ENCODE measurements at regions not wholly inside any gene's neighbourhood (a gene's known extent, or its start where the extent isn't known, plus 50 kb on each side); places are given as distances from the start of the nearest gene placed in this dataset.
"Not testable (repeated sequence)": the region's sequence is repeated elsewhere in the genome, so short reads cannot be mapped to it uniquely, and the experiment has no call there.

GRCh38 chr7:142451296-142451695 lies 193.4 kb upstream of the PRSS58 start:
- POLR2A ChIA-PET, result no interaction called here
- CTCF ChIA-PET, result no interaction called here
- TF ChIP-seq CTCF (IDR thresholded peaks at IDR 0.05; ENCODE audit: control extremely low read depth, extremely low read depth, low read depth, missing control alignments), result no peak
- DNase-seq (ENCODE audit: extremely low spot score), result no peak

- POLR2A ChIA-PET, result no interaction called here
These were observed 192.8 kb upstream of the PRSS58 start for GRCh38 chr7:142450695-142451094.

GRCh38 chr7:142450206-142450605 lies 192.3 kb upstream of the PRSS58 start:
- TF ChIP-seq CTCF (IDR thresholded peaks at IDR 0.05; ENCODE audit: control extremely low read depth, extremely low read depth, low read depth, missing control alignments), result no peak
- POLR2A ChIA-PET, result no interaction called here
- no peak for DNase-seq (ENCODE audit: extremely low spot score)
- CTCF ChIA-PET, result interaction anchor here (1.0 to 1.3 kb wide), 2 partner anchors 9 to 29 kb away, joined by 3 to 4 read pairs; no protein-coding TSS in a partner anchor

More at GRCh38 chr7:142450695-142451094, 192.8 kb upstream of the PRSS58 start:
- DNase-seq (ENCODE audit: extremely low spot score), result no peak
- TF ChIP-seq CTCF (IDR thresholded peaks at IDR 0.05; ENCODE audit: control extremely low read depth, extremely low read depth, low read depth, missing control alignments), result no peak
- CTCF ChIA-PET, result interaction anchor here (1.0 to 1.3 kb wide), 2 partner anchors 9 to 28 kb away, joined by 3 to 4 read pairs; no protein-coding TSS in a partner anchor

- CTCF ChIA-PET, result interaction anchor here (0.9 to 1.0 kb wide), 2 partner anchors 13 to 15 kb away, joined by 3 read pairs; no protein-coding TSS in a partner anchor
- POLR2A ChIA-PET; DNase-seq (ENCODE audit: extremely low spot score): not testable (repeated sequence)
These were observed 191.0 kb upstream of the PRSS58 start for GRCh38 chr7:142448857-142449256.

- DNase-seq (ENCODE audit: extremely low spot score), result no peak
- POLR2A ChIA-PET, result no interaction called here
- TF ChIP-seq CTCF (IDR thresholded peaks at IDR 0.05; ENCODE audit: control extremely low read depth, extremely low read depth, low read depth, missing control alignments), result no peak
- CTCF ChIA-PET, result interaction anchor here (1.0 kb wide), 1 partner anchor 14 kb away, joined by 3 read pairs; no protein-coding TSS in a partner anchor
These were observed 189.9 kb upstream of the PRSS58 start for GRCh38 chr7:142447762-142448161.

GRCh38 chr7:142445019-142445686 lies 187.3 kb upstream of the PRSS58 start:
- no peak for DNase-seq (ENCODE audit: extremely low spot score)

More at GRCh38 chr7:142445019-142445686, 187.3 kb upstream of the PRSS58 start:
- no peak for TF ChIP-seq CTCF (IDR thresholded peaks at IDR 0.05; ENCODE audit: control extremely low read depth, extremely low read depth, low read depth, missing control alignments)
- ChIA-PET POLR2A (no interaction called here), CTCF (interaction anchor here (1.0 to 3.2 kb wide), 10 partner anchors 10 to 86 kb away, joined by 3 to 13 read pairs (median 4); no protein-coding TSS in a partner anchor)
